HFF-Myc (cell line): ENCODE measurements at regions not wholly inside any gene's neighbourhood (a gene's known extent, or its start where the extent isn't known, plus 50 kb on each side); places are given as distances from the start of the nearest gene placed in this dataset.

Experiments
- DNase-seq: peaks from one replicate; pipeline ENCODE4 v3.0.0-alpha.2; 2011; ENCODE audit warnings: low read depth; ENCODE audit errors: extremely low read depth
- H3K4me3 ChIP-seq: replicated peaks from 2 replicates; pipeline ENCODE4 v1.5.1; 2011; ENCODE audit warnings: low read depth, mild to moderate bottlenecking, control low read depth, low read length
- CTCF ChIP-seq: IDR thresholded peaks from 2 replicates; pipeline ENCODE4 v1.5.1; 2012; ENCODE audit warnings: mild to moderate bottlenecking, low read depth, low read length, control low read depth; ENCODE audit errors: missing control alignments

DNA sequence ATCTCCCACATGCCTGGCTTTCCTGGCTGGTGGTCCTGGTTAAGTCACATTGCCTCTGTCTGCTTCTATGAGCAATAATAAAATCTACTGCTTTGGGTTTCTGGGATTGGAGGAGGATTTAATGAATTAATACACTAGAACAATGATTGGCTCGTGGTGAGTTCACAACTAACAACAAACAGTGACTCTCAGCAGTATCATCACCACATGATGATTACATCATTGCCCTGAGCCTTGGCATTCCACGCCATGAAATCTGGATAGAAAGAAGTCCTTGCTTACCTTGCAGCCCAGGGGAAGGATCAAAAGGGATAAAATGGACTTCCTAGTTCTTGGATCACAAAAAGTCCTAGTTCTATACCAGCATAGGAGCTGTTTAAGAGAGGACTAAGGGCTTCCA is 1069.0 kb downstream of the VRK1 start:
- TF ChIP-seq CTCF: no peak
- no peak for DNase-seq
- no peak overlapping the region for H3K4me3 ChIP-seq

GRCh38 chr14:97866664-97867063 is 1069.5 kb downstream of the VRK1 start:
- no peak overlapping the region for H3K4me3 ChIP-seq
- no peak for TF ChIP-seq CTCF
- DNase-seq: no peak

DNA sequence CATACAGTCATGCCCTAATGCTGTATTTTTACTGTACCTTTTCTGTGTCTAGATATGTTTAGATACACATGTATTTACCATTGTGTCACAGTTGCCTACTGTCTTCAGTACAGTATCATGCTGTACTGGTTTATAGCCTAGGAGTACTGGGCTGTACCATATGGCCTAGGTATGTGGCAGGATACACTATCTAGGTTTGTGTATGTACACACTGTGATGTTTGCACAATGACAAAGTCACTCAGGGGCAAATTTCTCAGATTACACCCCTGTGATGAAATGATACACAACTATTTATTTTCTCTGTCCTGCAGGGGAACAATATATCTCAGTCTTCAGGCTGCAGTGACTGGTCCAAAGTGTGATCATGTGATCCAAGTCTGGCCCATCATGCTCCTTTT is 1076.1 kb downstream of the VRK1 start:
- H3K4me3 ChIP-seq: no peak overlapping the region
- TF ChIP-seq CTCF: no peak
- DNase-seq: no peak

DNA sequence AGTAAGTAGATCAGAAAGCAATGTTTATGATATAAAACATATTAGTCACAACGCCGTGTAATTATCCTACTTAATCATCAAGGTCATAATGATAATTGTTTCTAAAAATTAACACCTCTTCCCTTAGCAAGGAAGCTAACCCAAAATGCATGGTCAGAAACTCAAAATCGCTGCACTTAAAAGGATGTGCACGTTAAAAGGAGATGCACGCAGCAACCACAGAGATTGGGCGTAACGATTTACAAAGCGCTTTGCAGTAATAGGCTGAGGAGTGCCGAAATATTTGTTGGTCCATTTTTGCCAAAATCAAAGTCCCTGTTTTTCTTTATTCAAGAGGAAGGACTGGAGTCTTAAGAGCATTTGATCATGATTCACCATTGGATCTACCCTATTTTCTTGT is 1077.2 kb downstream of the VRK1 start:
- DNase-seq: no peak
- no peak overlapping the region for H3K4me3 ChIP-seq
- no peak for TF ChIP-seq CTCF

DNA sequence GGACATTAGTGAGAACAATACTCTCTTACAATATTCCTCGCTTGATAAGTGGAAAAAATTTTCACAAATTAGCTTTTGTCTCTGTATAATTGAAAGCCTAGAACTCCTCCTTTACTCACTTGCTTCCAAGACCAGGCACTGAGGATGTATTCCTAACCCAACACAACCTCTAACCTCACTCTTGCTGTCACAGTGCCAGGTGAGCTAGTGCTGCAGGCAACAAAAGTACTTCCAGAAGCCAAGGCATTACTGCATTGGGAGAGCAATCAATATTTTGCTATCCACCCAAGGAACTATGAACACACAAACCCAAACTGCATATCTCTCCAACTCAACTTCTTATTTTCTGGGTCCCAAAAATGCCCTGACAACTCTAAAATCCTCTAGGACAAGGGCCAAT is 1081.0 kb downstream of the VRK1 start:
- H3K4me3 ChIP-seq: no peak overlapping the region
- TF ChIP-seq CTCF: no peak
- no peak for DNase-seq

GRCh38 chr14:97878727-97879126 is 1081.5 kb downstream of the VRK1 start:
- TF ChIP-seq CTCF: no peak
- no peak overlapping the region for H3K4me3 ChIP-seq
- DNase-seq: no peak

DNA sequence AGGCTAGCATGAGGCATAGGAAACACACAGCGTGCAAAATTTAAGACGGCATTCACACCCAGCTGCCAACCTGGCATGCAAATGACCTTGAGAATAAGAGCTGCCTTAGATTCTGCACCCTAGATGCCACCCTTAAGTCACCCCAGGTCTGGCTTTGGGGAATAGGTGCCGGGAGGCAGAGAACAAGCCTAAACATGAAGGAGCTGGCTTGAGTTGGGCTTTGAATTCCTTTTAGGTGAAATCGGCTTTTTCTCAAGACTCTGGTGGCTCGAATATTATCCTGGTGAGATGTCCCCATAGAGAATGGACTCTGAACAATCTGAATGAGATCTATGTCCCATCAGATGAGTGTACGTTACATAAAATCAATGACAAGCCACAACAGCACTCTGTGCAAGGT is 1090.5 kb downstream of the VRK1 start:
- H3K4me3 ChIP-seq: no peak overlapping the region
- DNase-seq: no peak
- no peak for TF ChIP-seq CTCF
